Left ventricle myocardium inferior (tissue), 1 donor: ENCODE measurements at regions not wholly inside any gene's neighbourhood (a gene's known extent, or its start where the extent isn't known, plus 50 kb on each side); places are given as distances from the start of the nearest gene placed in this dataset.

Experiments
- DNase-seq: peaks from one replicate; pipeline ENCODE4 v3.0.0-alpha.2; 2020
- H3K27ac ChIP-seq: fragments of 200-600 bp; replicated peaks from 2 replicates; pipeline ENCODE4 v1.8.0; 2021
- H3K27me3 ChIP-seq: fragments of 200-600 bp; 2 replicates; pipeline ENCODE4 v1.8.0; 2021; ENCODE audit warnings: low read depth
- H3K36me3 ChIP-seq: fragments of 200-600 bp; 2 replicates; pipeline ENCODE4 v1.8.0; 2021
- H3K4me1 ChIP-seq: fragments of 200-600 bp; 2 replicates; pipeline ENCODE4 v1.8.0; 2021
- H3K4me3 ChIP-seq: fragments of 200-600 bp; 2 replicates; pipeline ENCODE4 v1.8.0; 2021; ENCODE audit warnings: mild to moderate bottlenecking, moderate library complexity
- H3K9me3 ChIP-seq: fragments of 200-600 bp; replicated peaks from 2 replicates; pipeline ENCODE4 v1.8.0; 2021
- intact Hi-C: fragments of 100-400 bp; cut with micrococcal nuclease; formaldehyde crosslinking; loops from one replicate; pipeline ENCODE4 v1.11.0; 2022
- TF ChIP-seq, protein P1 (sequence below): fragments of 200-600 bp; IDR thresholded peaks from 2 replicates; pipeline ENCODE4 v1.8.0; 2021; ENCODE audit warnings: antibody characterized with exemption, mild to moderate bottlenecking, borderline replicate concordance
- donor health status: DM: no; HTN: yes; CAD: no; lungs with severe emphysema.

DNA sequence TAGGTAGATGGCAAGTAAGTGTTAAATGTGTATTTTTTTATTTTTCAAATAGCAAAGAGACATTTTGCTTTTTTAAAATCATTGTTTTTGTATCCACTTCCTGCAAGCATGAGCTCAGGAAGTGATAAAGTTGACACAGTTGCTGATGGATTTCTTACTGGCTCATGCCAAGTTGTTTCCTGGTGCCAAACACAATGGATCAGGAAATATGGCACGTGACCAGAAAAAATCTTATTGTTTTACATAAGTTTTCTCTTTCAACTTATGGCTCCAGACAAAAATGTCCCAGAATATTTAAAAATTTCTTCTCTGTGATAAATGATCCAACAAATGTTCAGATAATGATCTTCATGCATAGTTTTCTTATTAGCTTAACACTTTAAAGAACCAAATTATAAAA is 1279.1 kb upstream of the FLRT2 start:
- TF ChIP-seq, protein P1, sequence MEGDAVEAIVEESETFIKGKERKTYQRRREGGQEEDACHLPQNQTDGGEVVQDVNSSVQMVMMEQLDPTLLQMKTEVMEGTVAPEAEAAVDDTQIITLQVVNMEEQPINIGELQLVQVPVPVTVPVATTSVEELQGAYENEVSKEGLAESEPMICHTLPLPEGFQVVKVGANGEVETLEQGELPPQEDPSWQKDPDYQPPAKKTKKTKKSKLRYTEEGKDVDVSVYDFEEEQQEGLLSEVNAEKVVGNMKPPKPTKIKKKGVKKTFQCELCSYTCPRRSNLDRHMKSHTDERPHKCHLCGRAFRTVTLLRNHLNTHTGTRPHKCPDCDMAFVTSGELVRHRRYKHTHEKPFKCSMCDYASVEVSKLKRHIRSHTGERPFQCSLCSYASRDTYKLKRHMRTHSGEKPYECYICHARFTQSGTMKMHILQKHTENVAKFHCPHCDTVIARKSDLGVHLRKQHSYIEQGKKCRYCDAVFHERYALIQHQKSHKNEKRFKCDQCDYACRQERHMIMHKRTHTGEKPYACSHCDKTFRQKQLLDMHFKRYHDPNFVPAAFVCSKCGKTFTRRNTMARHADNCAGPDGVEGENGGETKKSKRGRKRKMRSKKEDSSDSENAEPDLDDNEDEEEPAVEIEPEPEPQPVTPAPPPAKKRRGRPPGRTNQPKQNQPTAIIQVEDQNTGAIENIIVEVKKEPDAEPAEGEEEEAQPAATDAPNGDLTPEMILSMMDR = no peak
- DNase-seq = no peak
- Histone ChIP-seq H3K9me3 (no peaks in the 10 kb centered on the region), H3K27me3 (no peaks in the 10 kb centered on the region), H3K36me3 (no peaks in the 10 kb centered on the region), H3K4me1 (peaks cover 32% of the 10 kb centered on the region), H3K27ac (no peak overlapping the region), H3K4me3 (no peak overlapping the region)
- intact Hi-C loops = no loop called here

DNA sequence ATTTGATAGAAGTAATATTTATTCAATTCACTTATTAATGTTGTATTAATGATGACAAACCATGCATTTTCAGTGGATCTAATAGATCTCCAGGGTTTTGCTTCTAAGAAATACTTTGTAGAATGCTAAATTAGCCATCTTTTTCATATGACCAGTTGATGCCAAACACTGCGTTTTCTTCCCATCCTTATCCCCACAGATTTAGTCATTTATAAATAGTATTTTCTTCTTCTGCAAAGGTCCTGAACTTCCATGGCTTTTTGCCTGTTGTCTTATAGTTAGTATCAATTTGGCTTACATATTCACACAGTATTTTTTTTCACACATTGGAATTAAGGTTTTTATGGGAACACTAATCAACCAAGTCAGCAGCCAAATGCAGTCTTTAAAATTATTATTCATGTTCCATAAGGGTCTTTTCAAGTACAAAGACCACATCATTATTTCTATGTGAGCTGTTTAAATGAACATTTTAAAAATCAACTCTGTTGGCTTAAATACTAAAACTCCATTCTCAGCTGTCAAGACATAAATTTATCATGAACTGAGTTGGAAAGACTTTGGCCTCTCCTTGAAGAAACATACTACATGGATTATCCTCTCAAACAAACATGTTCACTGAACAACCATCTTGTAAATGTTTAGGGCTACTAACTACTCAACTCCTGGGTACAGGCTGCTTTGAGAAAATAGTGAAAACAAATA is 1278.4 kb upstream of the FLRT2 start:
- intact Hi-C loops = no loop called here
- no peaks in the 10 kb centered on the region for H3K9me3 ChIP-seq
- H3K36me3 ChIP-seq = no peaks in the 10 kb centered on the region
- H3K27me3 ChIP-seq = no peaks in the 10 kb centered on the region
- TF ChIP-seq, protein P1 = no peak
- H3K4me3 ChIP-seq = no peak overlapping the region
- H3K4me1 ChIP-seq = peaks cover 32% of the 10 kb centered on the region
- no peak overlapping the region for H3K27ac ChIP-seq
- DNase-seq = no peak

DNA sequence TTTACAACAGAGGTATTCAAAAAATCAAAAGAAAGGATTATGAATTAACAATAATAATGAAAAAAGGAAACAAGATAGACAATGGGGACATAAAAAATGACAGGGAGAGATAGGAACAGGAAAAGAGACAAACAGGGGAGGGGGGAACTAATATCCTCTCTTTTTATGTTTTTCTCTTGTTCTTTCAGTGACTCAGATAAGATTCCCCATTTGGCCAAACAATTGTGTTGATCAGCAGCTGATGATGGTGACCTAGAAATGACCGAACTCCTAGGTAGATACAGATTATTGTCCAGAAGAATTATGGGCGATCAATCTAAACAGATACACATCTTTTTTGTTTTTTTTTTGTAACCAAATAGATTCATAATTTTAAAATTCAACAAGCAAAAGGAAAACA is 1277.2 kb upstream of the FLRT2 start:
- H3K27me3 ChIP-seq = no peaks in the 10 kb centered on the region
- TF ChIP-seq, protein P1 = no peak
- no peak overlapping the region for H3K4me3 ChIP-seq
- no peak overlapping the region for H3K27ac ChIP-seq
- no peak for DNase-seq
- H3K4me1 ChIP-seq = peaks cover 32% of the 10 kb centered on the region
- no peaks in the 10 kb centered on the region for H3K9me3 ChIP-seq
- H3K36me3 ChIP-seq = no peaks in the 10 kb centered on the region
- intact Hi-C loops = no loop called here

DNA sequence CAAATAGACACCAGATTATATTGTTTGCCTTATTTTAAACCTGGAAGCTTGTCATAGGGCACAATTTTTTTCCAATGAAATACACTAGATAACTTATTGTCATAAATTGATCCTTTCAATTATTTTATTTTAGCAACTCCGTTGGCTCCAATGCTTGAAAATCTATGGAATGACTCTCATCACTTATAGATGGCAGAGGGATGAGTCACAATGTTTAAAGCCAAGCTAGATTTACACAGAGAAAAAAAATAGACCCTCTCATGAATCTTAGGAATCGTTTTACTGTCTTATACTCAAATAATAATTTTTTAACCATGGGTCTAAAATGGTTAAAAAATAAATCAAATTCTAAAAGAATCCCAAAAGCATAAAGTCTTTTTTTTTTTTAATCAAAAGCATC is 1276.6 kb upstream of the FLRT2 start:
- intact Hi-C loops = no loop called here
- Histone ChIP-seq H3K27ac (no peak overlapping the region), H3K36me3 (no peaks in the 10 kb centered on the region), H3K4me1 (peaks cover 32% of the 10 kb centered on the region), H3K9me3 (no peaks in the 10 kb centered on the region), H3K27me3 (no peaks in the 10 kb centered on the region), H3K4me3 (no peak overlapping the region)
- TF ChIP-seq, protein P1 = no peak
- DNase-seq = no peak

DNA sequence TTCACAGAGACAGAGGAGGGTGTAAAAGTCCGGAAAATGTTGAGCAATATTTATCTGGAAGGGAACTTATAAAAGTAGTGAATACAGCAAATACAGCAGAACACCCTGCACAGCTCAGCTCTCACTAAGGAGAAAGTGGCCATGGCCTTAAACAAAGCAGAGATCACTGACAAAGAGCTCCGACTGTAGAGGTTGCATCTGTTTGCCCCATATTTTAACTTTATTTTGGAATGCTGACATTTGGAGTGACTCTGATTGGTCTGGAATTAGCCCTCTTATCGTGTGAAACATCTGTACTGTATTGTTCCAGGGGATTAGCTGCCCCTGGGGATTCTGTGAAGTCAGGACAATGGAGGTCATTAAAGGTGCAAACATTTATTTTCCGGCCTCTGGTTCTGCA is 1275.7 kb upstream of the FLRT2 start:
- no peaks in the 10 kb centered on the region for H3K36me3 ChIP-seq
- no peaks in the 10 kb centered on the region for H3K9me3 ChIP-seq
- no peak for DNase-seq
- peak overlapping the region; percentile 13 for H3K4me3 ChIP-seq
- peaks cover 32% of the 10 kb centered on the region for H3K4me1 ChIP-seq
- TF ChIP-seq, protein P1 = no peak
- peak overlapping the region; percentile 22 for H3K27ac ChIP-seq
- no peaks in the 10 kb centered on the region for H3K27me3 ChIP-seq
- intact Hi-C loops = no loop called here

DNA sequence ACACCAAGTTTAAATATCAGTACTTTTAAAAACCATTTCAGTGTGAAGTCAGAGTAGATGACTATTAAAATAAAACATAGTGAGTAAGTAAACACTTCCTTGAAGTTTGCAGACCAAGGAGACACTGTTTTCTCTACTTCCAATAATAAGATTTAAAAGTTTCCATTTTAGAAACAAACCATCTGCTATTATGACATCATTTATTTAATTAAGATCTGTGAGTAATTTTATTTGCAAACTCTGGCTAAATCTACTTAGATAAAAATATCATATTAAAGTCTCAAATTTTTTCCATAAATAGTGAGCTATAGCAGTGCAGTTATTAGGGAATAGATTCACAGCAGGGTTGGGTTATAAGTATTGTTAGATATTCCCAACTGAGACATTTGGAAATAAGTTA is 1267.0 kb upstream of the FLRT2 start:
- Histone ChIP-seq H3K36me3 (no peaks in the 10 kb centered on the region), H3K4me3 (no peak overlapping the region), H3K27ac (no peak overlapping the region), H3K4me1 (no peaks in the 10 kb centered on the region), H3K9me3 (no peaks in the 10 kb centered on the region), H3K27me3 (no peaks in the 10 kb centered on the region)
- DNase-seq = no peak
- TF ChIP-seq, protein P1 = no peak
- intact Hi-C loops = no loop called here
